NCI-H2081 (cell line): ENCODE measurements at regions not wholly inside any gene's neighbourhood (a gene's known extent, or its start where the extent isn't known, plus 50 kb on each side); places are given as distances from the start of the nearest gene placed in this dataset.
"Not testable (repeated sequence)": the region's sequence is repeated elsewhere in the genome, so short reads cannot be mapped to it uniquely, and the experiment has no call there.

Experiments
- DNase-seq, 2 experiments: peaks; one replicate each; lab custom pipeline; 2025; lab: John Stamatoyannopoulos, UW

- no peak for DNase-seq
These were observed 763.6 kb upstream of the LRRTM1 start for GRCh38 chr2:81068144-81068543.

- no peak for DNase-seq
These were observed 756.5 kb upstream of the LRRTM1 start for GRCh38 chr2:81061016-81061415.

GRCh38 chr2:81050580-81051095, 746.1 kb upstream of the LRRTM1 start:
- DNase-seq = no peak

GRCh38 chr2:81043681-81044080, 739.1 kb upstream of the LRRTM1 start:
- no peak for DNase-seq

GRCh38 chr2:81007104-81007503, 702.6 kb upstream of the LRRTM1 start:
- no peak for DNase-seq

GRCh38 chr2:81002906-81003305, 698.4 kb upstream of the LRRTM1 start:
- DNase-seq = no peak

- DNase-seq = no peak
These were observed 682.9 kb upstream of the LRRTM1 start for GRCh38 chr2:80987466-80987865.

GRCh38 chr2:80969900-80970299, 665.3 kb upstream of the LRRTM1 start:
- no peak for DNase-seq

- no peak for DNase-seq
These were observed 663.9 kb upstream of the LRRTM1 start for GRCh38 chr2:80968450-80968849.

- DNase-seq = no peak
These were observed 643.1 kb upstream of the LRRTM1 start for GRCh38 chr2:80947601-80948130.

GRCh38 chr2:80943487-80943886, 638.9 kb upstream of the LRRTM1 start:
- no peak for DNase-seq

- no peak for DNase-seq
These were observed 638.2 kb upstream of the LRRTM1 start for GRCh38 chr2:80942766-80943165.

- no peak for DNase-seq
These were observed 633.9 kb upstream of the LRRTM1 start for GRCh38 chr2:80938463-80938862.

GRCh38 chr2:80931820-80932219, 627.3 kb upstream of the LRRTM1 start:
- not testable (repeated sequence) for DNase-seq

- DNase-seq = no peak
These were observed 626.2 kb upstream of the LRRTM1 start for GRCh38 chr2:80930777-80931176.

GRCh38 chr2:80926168-80926567, 621.6 kb upstream of the LRRTM1 start:
- no peak for DNase-seq

GRCh38 chr2:80896576-80896975, 592.0 kb upstream of the LRRTM1 start:
- DNase-seq = no peak

GRCh38 chr2:80894486-80894885, 589.9 kb upstream of the LRRTM1 start:
- DNase-seq = no peak

- no peak for DNase-seq
These were observed 589.2 kb upstream of the LRRTM1 start for GRCh38 chr2:80893711-80894110.

- DNase-seq = no peak
These were observed 584.5 kb upstream of the LRRTM1 start for GRCh38 chr2:80889009-80889408.

- DNase-seq = no peak
These were observed 583.4 kb upstream of the LRRTM1 start for GRCh38 chr2:80887841-80888378.

GRCh38 chr2:80874374-80874773, 569.8 kb upstream of the LRRTM1 start:
- no peak for DNase-seq

- DNase-seq = no peak
These were observed 565.4 kb upstream of the LRRTM1 start for GRCh38 chr2:80869858-80870438.
